Endothelial cell of umbilical vein (primary cell): ENCODE measurements at regions not wholly inside any gene's neighbourhood (a gene's known extent, or its start where the extent isn't known, plus 50 kb on each side); places are given as distances from the start of the nearest gene placed in this dataset.

Experiments
- BruUV-seq: library from RNA; stranded (reverse); fragments of 400-500 nt; replicated peaks from 2 replicates; lab custom pipeline; 2021; lab: Mats Ljungman, UMichigan
- CTCF ChIA-PET: fragments of 300-600, 350-600 bp; sonication (Branson Sonifier 250); formaldehyde crosslinking; loops from one replicate; lab custom pipeline; 2021; ENCODE audit warnings: antibody characterized with exemption, inconsistent platforms; lab: Charles Lee
- POLR2A ChIA-PET: fragments of 300-600, 350-600 bp; sonication (Branson Sonifier 250); formaldehyde crosslinking; loops from one replicate; lab custom pipeline; 2021; ENCODE audit warnings: antibody characterized with exemption, inconsistent platforms; lab: Charles Lee
- DNase-seq: peaks from one replicate; pipeline ENCODE4 v3.0.0-alpha.2; 2011; ENCODE audit warnings: low read depth, low spot score
- FAIRE-seq: peaks from 2 replicates; lab custom pipeline; 2011; peaks lifted over from hg19 to GRCh38; lab: Jason Lieb, UNC
- H2AFZ ChIP-seq: 2 replicates; pipeline ENCODE4 v1.6.0; 2012; ENCODE audit warnings: low read depth, low read length, control low read depth, inconsistent platforms
- H3K27ac ChIP-seq: 2 replicates; pipeline ENCODE4 v1.5.1; 2011; ENCODE audit warnings: low read depth, mild to moderate bottlenecking, control low read depth, low read length, moderate library complexity; ENCODE audit not compliant: insufficient read depth
- H3K27me3 ChIP-seq, 2 experiments: 2 replicates each; pipeline versions ENCODE4 v1.6.0 to v1.6.1; 2011; ENCODE audit warnings: low read length in 2 of 2, mixed read lengths in 1 of 2; ENCODE audit not compliant: control insufficient read depth in 2 of 2, insufficient read depth in 2 of 2
- H3K36me3 ChIP-seq, 2 experiments: 2 replicates in 1 of 2; 3 replicates in 1 of 2; pipeline ENCODE4 v1.5.1; 2011; ENCODE audit warnings: low read length in 2 of 2, mild to moderate bottlenecking in 1 of 2, moderate library complexity in 1 of 2; ENCODE audit not compliant: control insufficient read depth in 2 of 2, insufficient read depth in 2 of 2; ENCODE audit errors: extremely low read depth in 1 of 2
- H3K4me1 ChIP-seq: 3 replicates; pipeline ENCODE4 v1.5.1; 2011; ENCODE audit warnings: mild to moderate bottlenecking, low read length; ENCODE audit not compliant: control insufficient read depth, insufficient read depth; ENCODE audit errors: extremely low read depth
- H3K4me2 ChIP-seq: 2 replicates; pipeline ENCODE4 v1.6.1; 2011; ENCODE audit warnings: low read length, control low read depth, mixed read lengths; ENCODE audit not compliant: insufficient read depth
- H3K4me3 ChIP-seq, 3 experiments: fragments of 200-600 bp in 1 of 3; sonication (generic), shearing (Covaris generic) in 1 of 3; replicated peaks in 1 of 3; 2 replicates each; pipeline ENCODE4 v1.5.1; 2011 to 2016; ENCODE audit warnings: control low read depth in 3 of 3, low read length in 3 of 3, mild to moderate bottlenecking in 2 of 3, inconsistent platforms in 1 of 3, low read depth in 1 of 3, moderate library complexity in 1 of 3; ENCODE audit not compliant: insufficient read depth in 1 of 3
- H3K79me2 ChIP-seq: 2 replicates; pipeline ENCODE4 v1.6.0; 2012; ENCODE audit warnings: low read length, inconsistent platforms; ENCODE audit not compliant: control insufficient read depth, insufficient read depth
- H3K9ac ChIP-seq: replicated peaks from 2 replicates; pipeline ENCODE3; 2011; ENCODE audit warnings: low read length, control low read depth; ENCODE audit not compliant: insufficient read depth; ENCODE audit errors: extremely low read depth
- H3K9me1 ChIP-seq: replicated peaks from 3 replicates; pipeline ENCODE4 v1.6.0; 2011; ENCODE audit warnings: mild to moderate bottlenecking, low read length; ENCODE audit not compliant: control insufficient read depth, insufficient read depth; ENCODE audit errors: extremely low read depth
- H3K9me3 ChIP-seq: replicated peaks from 2 replicates; pipeline ENCODE4 v1.5.1; 2012; ENCODE audit warnings: low read length, inconsistent platforms; ENCODE audit not compliant: control insufficient read depth, insufficient read depth
- H4K20me1 ChIP-seq: replicated peaks from 2 replicates; pipeline ENCODE3; 2011; ENCODE audit warnings: mild to moderate bottlenecking, low read length; ENCODE audit not compliant: control insufficient read depth, insufficient read depth; ENCODE audit errors: extremely low read depth
- CTCF ChIP-seq, 2 donors: IDR thresholded peaks; 1 replicate in 1 of 2; 2 replicates in 1 of 2; pipeline ENCODE4 v1.5.1; 2011; ENCODE audit warnings: low read length in 2 of 2, mild to moderate bottlenecking in 2 of 2, moderate library complexity in 2 of 2, control low read depth in 1 of 2, inconsistent platforms in 1 of 2, low read depth in 1 of 2; ENCODE audit not compliant: insufficient read depth in 1 of 2; ENCODE audit errors: extremely low read depth in 1 of 2
- EZH2 ChIP-seq: IDR thresholded peaks from 2 replicates; pipeline ENCODE4 v1.6.1; 2012; ENCODE audit warnings: borderline replicate concordance, low read depth, mild to moderate bottlenecking, moderate library complexity, low read length, inconsistent platforms; ENCODE audit not compliant: severe bottlenecking
- FOS ChIP-seq: IDR thresholded peaks from 2 replicates; pipeline ENCODE4 v1.6.1; 2011; ENCODE audit warnings: mild to moderate bottlenecking, low read length, moderate library complexity, borderline replicate concordance; ENCODE audit not compliant: insufficient read depth
- GATA2 ChIP-seq: IDR thresholded peaks from 2 replicates; pipeline ENCODE4 v1.7.0; 2011; ENCODE audit warnings: low read depth, mild to moderate bottlenecking, moderate library complexity, mixed read lengths, low read length; ENCODE audit not compliant: insufficient read length, insufficient read depth
- JUN ChIP-seq: IDR thresholded peaks from 2 replicates; pipeline ENCODE4 v1.6.1; 2011; ENCODE audit warnings: borderline replicate concordance, low read depth; ENCODE audit not compliant: insufficient read length, insufficient read depth
- MAX ChIP-seq: IDR thresholded peaks from 2 replicates; pipeline ENCODE4 v1.6.1; 2011; ENCODE audit not compliant: insufficient read depth, insufficient read length
- MYC ChIP-seq: IDR thresholded peaks from one replicate; pipeline ENCODE4 v1.6.1; 2011; ENCODE audit warnings: mild to moderate bottlenecking, low read depth, low read length
- POLR2A ChIP-seq: IDR thresholded peaks from 2 replicates; pipeline ENCODE4 v1.6.1; 2012; ENCODE audit warnings: low read depth, mild to moderate bottlenecking, control low read depth, low read length
- POLR2AphosphoS5 ChIP-seq: IDR thresholded peaks from 2 replicates; pipeline ENCODE4 v1.6.1; 2012; ENCODE audit warnings: low read depth, mild to moderate bottlenecking, control low read depth, low read length, moderate library complexity; ENCODE audit not compliant: insufficient read depth
- dilution Hi-C: fragments of 300-500 bp; cut with MboI; formaldehyde crosslinking; loops from one replicate; pipeline ENCODE4 v1.15.0; 2019; ENCODE audit warnings: low sequenced_read_pairs; ENCODE audit not compliant: extremely low pct_ligation_motif_present
- intact Hi-C: fragments of 100-400 bp; cut with micrococcal nuclease; formaldehyde crosslinking; loops from one replicate; pipeline ENCODE4 v1.10.0; 2022

GRCh38 chr6:11878735-11879134 is 100.1 kb upstream of the ADTRP start:
- H3K27me3 ChIP-seq: no peaks in the 10 kb centered on the region
- ChIA-PET CTCF (interaction anchor here (1.3 kb wide), 1 partner anchor 355 kb away, joined by 5 read pairs; no protein-coding TSS in a partner anchor), POLR2A (no interaction called here)
- no peak overlapping the region for H3K9ac ChIP-seq
- DNase-seq: no peak
- intact Hi-C loops (no loop called here), dilution Hi-C loops (no loop called here)
- no peak overlapping the region for H3K4me3 ChIP-seq
- no peaks in the 10 kb centered on the region for H3K4me1 ChIP-seq
- H3K9me3 ChIP-seq: no peaks in the 10 kb centered on the region
- no peaks in the 10 kb centered on the region for H3K36me3 ChIP-seq
- no peak for FAIRE-seq
- H4K20me1 ChIP-seq: no peaks in the 10 kb centered on the region
- no peak overlapping the region for H2AFZ ChIP-seq
- no TSS peak for BruUV-seq
- H3K27ac ChIP-seq: no peak overlapping the region
- H3K79me2 ChIP-seq: no peaks in the 10 kb centered on the region
- no peak overlapping the region for H3K4me2 ChIP-seq
- no peak for TF ChIP-seq POLR2A
- no peak for TF ChIP-seq POLR2AphosphoS5
- no peak for TF ChIP-seq EZH2
- no peak for TF ChIP-seq JUN
- TF ChIP-seq MAX: no peak
- no peak for TF ChIP-seq MYC
- no peak for TF ChIP-seq CTCF (IDR thresholded peaks at IDR 0.05; ENCODE audit: extremely low read depth in 1 of 2, insufficient read depth in 1 of 2, low read depth in 1 of 2, low read length in 2 of 2)
- no peak for TF ChIP-seq FOS
- no peak for TF ChIP-seq GATA2
- no peaks in the 10 kb centered on the region for H3K9me1 ChIP-seq
